ENCODE measurements at regions not wholly inside any gene's neighbourhood (a gene's known extent, or its start where the extent isn't known, plus 50 kb on each side); places are given as distances from the start of the nearest gene placed in this dataset.

GRCh38 chr2:16950436-16950835 lies 284.8 kb upstream of the CYRIA start:
- TF ChIP-seq CTCF (IDR thresholded peaks at IDR 0.05) (no peak), EZH2phosphoT487 (IDR thresholded peaks at IDR 0.05) (no peak), EZH2 (IDR thresholded peaks at IDR 0.05) (no peak)

Measured in neural progenitor cell (in vitro differentiated cells).